T-cell (primary cell): ENCODE measurements at regions not wholly inside any gene's neighbourhood (a gene's known extent, or its start where the extent isn't known, plus 50 kb on each side); places are given as distances from the start of the nearest gene placed in this dataset.

ENCODE experiments used
- ATAC-seq, 4 experiments: fragments of 200-7000 bp in 3 of 4; fragments of 150-1000 bp in 1 of 4; cut with Tn5 transposase; replicated peaks in 1 of 4; 1 replicate in 3 of 4; 2 replicates in 1 of 4; pipeline ENCODE4 v1.10.0; 2021; ENCODE audit warnings: moderate library complexity in 3 of 4, mild to moderate bottlenecking in 2 of 4, moderate number of reproducible peaks in 1 of 4
- CTCF ChIA-PET, 2 donors: fragments of 300-600 bp; sonication (Branson Sonifier 250); formaldehyde crosslinking; loops; one replicate each; lab custom pipeline; 2022; ENCODE audit warnings: antibody characterized with exemption in 2 of 2; lab: Charles Lee
- POLR2A ChIA-PET, 2 donors: fragments of 300-600 bp; sonication (Branson Sonifier 250); formaldehyde crosslinking; loops; one replicate each; lab custom pipeline; 2022; ENCODE audit warnings: antibody characterized with exemption in 2 of 2; lab: Charles Lee
- DNase-seq, 35 experiments: peaks; one replicate each; pipeline versions ENCODE4 v3.0.0 to v3.0.0-alpha.2; 2013 to 2023
- H3K27ac ChIP-seq: one replicate; pipeline ENCODE4 v1.5.1; 2013; ENCODE audit warnings: low read length
- H3K27me3 ChIP-seq, 2 experiments: replicated peaks in 1 of 2; 1 replicate in 1 of 2; 2 replicates in 1 of 2; pipeline versions ENCODE4 v1.6.1 to v1.7.0; 2013; ENCODE audit warnings: low read length in 1 of 2, mixed read lengths in 1 of 2; ENCODE audit not compliant: control insufficient read depth in 2 of 2, insufficient read depth in 2 of 2; ENCODE audit errors: extremely low read depth in 1 of 2
- H3K36me3 ChIP-seq, 2 donors: 1 replicate in 1 of 2; 2 replicates in 1 of 2; pipeline versions ENCODE4 v1.6.1 to v1.7.0; 2013; ENCODE audit warnings: low read length in 1 of 2; ENCODE audit not compliant: control insufficient read depth in 2 of 2, insufficient read depth in 1 of 2; ENCODE audit errors: extremely low read depth in 1 of 2
- H3K4me1 ChIP-seq, 2 experiments: 1 replicate in 1 of 2; 2 replicates in 1 of 2; pipeline versions ENCODE4 v1.6.1 to v1.7.0; 2013; ENCODE audit warnings: low read length in 2 of 2, mixed read lengths in 1 of 2; ENCODE audit not compliant: insufficient read depth in 2 of 2, control insufficient read depth in 1 of 2; ENCODE audit errors: extremely low read depth in 1 of 2
- H3K4me3 ChIP-seq, 2 donors: 1 replicate in 1 of 2; 2 replicates in 1 of 2; pipeline versions ENCODE4 v1.5.1 to v1.7.0; 2013; ENCODE audit warnings: mild to moderate bottlenecking in 2 of 2, low read length in 1 of 2, moderate library complexity in 1 of 2; ENCODE audit not compliant: control insufficient read depth in 1 of 2; ENCODE audit errors: extremely low read depth in 1 of 2
- H3K9me3 ChIP-seq: 2 replicates; pipeline ENCODE4 v1.7.0; 2013
- H3K27ac Mint-ChIP-seq, 2 donors: one replicate each; pipeline ENCODE4 v1.8.0; 2020 to 2021; ENCODE audit warnings: mild to moderate bottlenecking in 2 of 2, mixed read lengths in 2 of 2
- H3K27me3 Mint-ChIP-seq, 2 donors: one replicate each; pipeline ENCODE4 v1.8.0; 2021 to 2022; ENCODE audit warnings: mixed read lengths in 2 of 2
- H3K36me3 Mint-ChIP-seq: one replicate; pipeline ENCODE4 v1.8.0; 2021; ENCODE audit warnings: mixed read lengths
- H3K4me1 Mint-ChIP-seq, 3 donors: one replicate each; pipeline ENCODE4 v1.8.0; 2020 to 2022; ENCODE audit warnings: mixed read lengths in 3 of 3, mild to moderate bottlenecking in 1 of 3
- H3K4me3 Mint-ChIP-seq, 3 donors: one replicate each; pipeline ENCODE4 v1.8.0; 2020 to 2022; ENCODE audit warnings: mild to moderate bottlenecking in 3 of 3, mixed read lengths in 3 of 3, moderate library complexity in 3 of 3
- H3K9me3 Mint-ChIP-seq, 3 donors: one replicate each; pipeline ENCODE4 v1.8.0; 2020 to 2022; ENCODE audit warnings: mixed read lengths in 3 of 3
- WGBS: methylation state at CpG from one replicate; pipeline ENCODE4 v1.1.5; 2013; ENCODE audit warnings: missing lambda C conversion rate; ENCODE audit not compliant: insufficient coverage; 5-methylcytosine and 5-hydroxymethylcytosine counted together

- ChIA-PET CTCF (no interaction called here), POLR2A (no interaction called here)
- no peak for ATAC-seq
- H3K27me3 Mint-ChIP-seq: no peaks in the 10 kb centered on the region
- Histone ChIP-seq H3K27ac (no peak overlapping the region), H3K36me3 (no peaks in the 10 kb centered on the region), H3K9me3 (no peaks in the 10 kb centered on the region), H3K4me3 (no peak overlapping the region), H3K27me3 (no peaks in the 10 kb centered on the region), H3K4me1 (no peaks in the 10 kb centered on the region)
- no peaks in the 10 kb centered on the region for H3K36me3 Mint-ChIP-seq
- H3K9me3 Mint-ChIP-seq: peaks cover 15 to 29% (median 27%) of the 10 kb centered on the region in 3 donors
- H3K27ac Mint-ChIP-seq: no peak overlapping the region
- H3K4me1 Mint-ChIP-seq: no peaks in the 10 kb centered on the region
- no peak for DNase-seq
- no peak overlapping the region for H3K4me3 Mint-ChIP-seq
- 92% methylated on average over 2 of the region's 4 CpGs for WGBS
Measured at GRCh38 chr5:35502206-35502605, 115.5 kb upstream of the SPEF2 start.

- Mint-ChIP-seq H3K4me1 (no peaks in the 10 kb centered on the region), H3K9me3 (peaks cover 0 to 3% (median 0%) of the 10 kb centered on the region in 3 donors), H3K27ac (no peak overlapping the region), H3K36me3 (no peaks in the 10 kb centered on the region), H3K27me3 (peaks cover 16 to 26% of the 10 kb centered on the region in 2 donors), H3K4me3 (no peak overlapping the region)
- Histone ChIP-seq H3K27me3 (no peaks in the 10 kb centered on the region), H3K36me3 (no peaks in the 10 kb centered on the region), H3K4me1 (no peaks in the 10 kb centered on the region), H3K4me3 (no peak overlapping the region), H3K27ac (no peak overlapping the region), H3K9me3 (no peaks in the 10 kb centered on the region)
- no CpG with 5 or more reads among the region's 3 CpGs for WGBS
- ChIA-PET POLR2A (no interaction called here), CTCF (no interaction called here)
- DNase-seq: no peak
- no peak for ATAC-seq
Measured at GRCh38 chr5:35488791-35489190, 128.9 kb upstream of the SPEF2 start.

GRCh38 chr5:35488055-35488454, 129.6 kb upstream of the SPEF2 start:
- H3K4me1 Mint-ChIP-seq: no peaks in the 10 kb centered on the region
- Histone ChIP-seq H3K27ac (no peak overlapping the region), H3K4me1 (no peaks in the 10 kb centered on the region), H3K36me3 (no peaks in the 10 kb centered on the region), H3K27me3 (no peaks in the 10 kb centered on the region), H3K9me3 (no peaks in the 10 kb centered on the region), H3K4me3 (no peak overlapping the region)
- H3K27me3 Mint-ChIP-seq: peaks cover 13 to 22% of the 10 kb centered on the region in 2 donors
- WGBS: no CpG with 5 or more reads among the region's 1 CpG
- ChIA-PET CTCF (interaction anchor here in 1 of 2 donors (0.6 kb wide), 1 partner anchor 8 kb away, joined by 5 read pairs; no protein-coding TSS in a partner anchor), POLR2A (no interaction called here)
- no peaks in the 10 kb centered on the region for H3K9me3 Mint-ChIP-seq
- ATAC-seq: no peak
- H3K36me3 Mint-ChIP-seq: no peaks in the 10 kb centered on the region
- H3K27ac Mint-ChIP-seq: no peak overlapping the region
- no peak overlapping the region for H3K4me3 Mint-ChIP-seq
- no peak for DNase-seq

- H3K4me3 Mint-ChIP-seq: no peak overlapping the region
- no peak overlapping the region for H3K27ac ChIP-seq
- DNase-seq (no peak), ATAC-seq (no peak)
- H3K27me3 Mint-ChIP-seq: peaks cover 11 to 22% of the 10 kb centered on the region in 2 donors
- no peaks in the 10 kb centered on the region for H3K9me3 Mint-ChIP-seq
- no peak overlapping the region for H3K4me3 ChIP-seq
- H3K36me3 ChIP-seq: no peaks in the 10 kb centered on the region
- no peaks in the 10 kb centered on the region for H3K9me3 ChIP-seq
- WGBS: no CpG with 5 or more reads among the region's 5 CpGs
- H3K4me1 Mint-ChIP-seq: peaks cover 0 to 2% (median 0%) of the 10 kb centered on the region in 3 donors
- no peaks in the 10 kb centered on the region for H3K4me1 ChIP-seq
- H3K27me3 ChIP-seq: no peaks in the 10 kb centered on the region
- H3K36me3 Mint-ChIP-seq: no peaks in the 10 kb centered on the region
- no peak overlapping the region for H3K27ac Mint-ChIP-seq
- CTCF ChIA-PET: interaction anchor here in 1 of 2 donors (0.6 kb wide), 1 partner anchor 8 kb away, joined by 5 read pairs; no protein-coding TSS in a partner anchor
- POLR2A ChIA-PET: no interaction called here
Measured at GRCh38 chr5:35487233-35488025, 130.2 kb upstream of the SPEF2 start.

GRCh38 chr5:35485487-35485886, 132.2 kb upstream of the SPEF2 start:
- ATAC-seq: no peak
- POLR2A ChIA-PET: no interaction called here
- H3K9me3 ChIP-seq: no peaks in the 10 kb centered on the region

GRCh38 chr5:35484241-35484640, 133.4 kb upstream of the SPEF2 start:
- H3K4me1 ChIP-seq: peaks cover 0 to 2% of the 10 kb centered on the region in 2 experiments
- H3K4me3 ChIP-seq: no peak overlapping the region
- no peaks in the 10 kb centered on the region for H3K36me3 ChIP-seq
- DNase-seq: no peak
- ChIA-PET CTCF (no interaction called here), POLR2A (no interaction called here)
- H3K36me3 Mint-ChIP-seq: peaks cover 1% of the 10 kb centered on the region
- no peak overlapping the region for H3K27ac Mint-ChIP-seq
- no peaks in the 10 kb centered on the region for H3K27me3 ChIP-seq
- peaks cover 6 to 10% (median 6%) of the 10 kb centered on the region in 3 donors for H3K4me1 Mint-ChIP-seq
- peaks cover 0 to 8% of the 10 kb centered on the region in 2 donors for H3K27me3 Mint-ChIP-seq
- no peaks in the 10 kb centered on the region for H3K9me3 ChIP-seq
- H3K4me3 Mint-ChIP-seq: no peak overlapping the region
- no peaks in the 10 kb centered on the region for H3K9me3 Mint-ChIP-seq
- H3K27ac ChIP-seq: no peak overlapping the region
- no peak for ATAC-seq

More at GRCh38 chr5:35485487-35485886, 132.2 kb upstream of the SPEF2 start:
- no peak for DNase-seq
- CTCF ChIA-PET: no interaction called here
- Mint-ChIP-seq H3K9me3 (no peaks in the 10 kb centered on the region), H3K36me3 (no peaks in the 10 kb centered on the region), H3K27ac (no peak overlapping the region), H3K4me1 (peaks cover 0 to 2% (median 0%) of the 10 kb centered on the region in 3 donors), H3K4me3 (no peak overlapping the region), H3K27me3 (peaks cover 4 to 14% of the 10 kb centered on the region in 2 donors)
- Histone ChIP-seq H3K27ac (no peak overlapping the region), H3K27me3 (no peaks in the 10 kb centered on the region), H3K36me3 (no peaks in the 10 kb centered on the region), H3K4me1 (no peaks in the 10 kb centered on the region), H3K4me3 (no peak overlapping the region)
